SK-N-SH (cell line): ENCODE measurements at regions not wholly inside any gene's neighbourhood (a gene's known extent, or its start where the extent isn't known, plus 50 kb on each side); places are given as distances from the start of the nearest gene placed in this dataset.

Experiments used
- CTCF ChIA-PET: fragments of 300-600, 350-600 bp; formaldehyde crosslinking; extraction: SDS; loops from one replicate; lab custom pipeline; 2021; lab: Yijun Ruan, JAX
- POLR2A ChIA-PET: fragments of 350-600 bp; sonication (Branson Sonifier 250); formaldehyde crosslinking; extraction: SDS; loops from one replicate; lab custom pipeline; 2020; ENCODE audit warnings: antibody characterized with exemption, inconsistent platforms; lab: Yijun Ruan, JAX
- DNase-seq: peaks from one replicate; pipeline ENCODE4 v3.0.0; 2012
- H2AFZ ChIP-seq: fragments of 200-600 bp; sonication (generic); 2 replicates; pipeline ENCODE4 v1.8.1; 2016; ENCODE audit warnings: antibody characterized with exemption, mild to moderate bottlenecking, low read depth
- H3F3A ChIP-seq: fragments of 200-600 bp; sonication (generic); replicated peaks from 2 replicates; pipeline ENCODE3; 2016; ENCODE audit warnings: antibody characterized with exemption, mild to moderate bottlenecking; ENCODE audit not compliant: insufficient read depth
- H3K27ac ChIP-seq, 2 experiments: fragments of 200-500 bp in 1 of 2; fragments of 200-600 bp in 1 of 2; sonication (Bioruptor generic) in 1 of 2; sonication (generic), shearing (Covaris generic) in 1 of 2; 2 replicates each; pipeline versions ENCODE4 v1.5.1 to v1.6.1; 2014 to 2016; ENCODE audit warnings: low read depth in 2 of 2, inconsistent platforms in 1 of 2, low read length in 1 of 2, mild to moderate bottlenecking in 1 of 2, mixed read lengths in 1 of 2
- H3K27me3 ChIP-seq: fragments of 200-600 bp; sonication (generic), shearing (Covaris generic); 2 replicates; pipeline ENCODE4 v1.6.1; 2016; ENCODE audit warnings: mixed run types; ENCODE audit not compliant: insufficient read depth
- H3K36me3 ChIP-seq, 2 experiments: fragments of 200-500 bp in 1 of 2; fragments of 200-600 bp in 1 of 2; sonication (Bioruptor generic) in 1 of 2; sonication (generic) in 1 of 2; replicated peaks in 1 of 2; 2 replicates each; pipeline versions ENCODE3 to v1.5.1; 2014 to 2016; ENCODE audit warnings: low read length in 1 of 2, mild to moderate bottlenecking in 1 of 2; ENCODE audit not compliant: insufficient read depth in 2 of 2, control insufficient read depth in 1 of 2
- H3K4me1 ChIP-seq, 2 experiments: fragments of 200-500 bp in 1 of 2; fragments of 200-600 bp in 1 of 2; sonication (Bioruptor generic) in 1 of 2; sonication (generic), shearing (Covaris generic) in 1 of 2; 2 replicates each; pipeline versions ENCODE4 v1.5.1 to v1.6.1; 2014 to 2016; ENCODE audit warnings: low read depth in 1 of 2, low read length in 1 of 2, mixed run types in 1 of 2; ENCODE audit not compliant: insufficient read depth in 2 of 2, control insufficient read depth in 1 of 2
- H3K4me2 ChIP-seq: fragments of 200-600 bp; sonication (generic), shearing (Covaris generic); 2 replicates; pipeline ENCODE4 v1.6.1; 2017; ENCODE audit warnings: mixed run types
- H3K4me3 ChIP-seq, 2 experiments: fragments of 200-500 bp in 1 of 2; fragments of 200-600 bp in 1 of 2; sonication (Bioruptor generic) in 1 of 2; sonication (generic), shearing (Covaris generic) in 1 of 2; 2 replicates each; pipeline versions ENCODE4 v1.5.1 to v1.8.1; 2014 to 2016; ENCODE audit warnings: low read depth in 2 of 2, inconsistent platforms in 1 of 2, low read length in 1 of 2, mild to moderate bottlenecking in 1 of 2, mixed read lengths in 1 of 2, moderate library complexity in 1 of 2
- H3K79me2 ChIP-seq: fragments of 200-600 bp; sonication (generic); 2 replicates; pipeline ENCODE4 v1.8.1; 2017; ENCODE audit warnings: mild to moderate bottlenecking; ENCODE audit not compliant: insufficient read depth
- H3K9ac ChIP-seq: fragments of 200-600 bp; sonication (generic); 2 replicates; pipeline ENCODE4 v1.6.1; 2017; ENCODE audit warnings: mixed run types
- H3K9me2 ChIP-seq: fragments of 200-600 bp; sonication (generic); 2 replicates; pipeline ENCODE4 v1.6.1; 2017; ENCODE audit warnings: mixed run types
- H3K9me3 ChIP-seq: fragments of 200-600 bp; sonication (generic); 2 replicates; pipeline ENCODE4 v1.6.1; 2017; ENCODE audit warnings: mixed run types, mild to moderate bottlenecking, moderate library complexity
- H4K20me1 ChIP-seq: fragments of 200-600 bp; sonication (generic); 2 replicates; pipeline ENCODE4 v1.6.1; 2017; ENCODE audit warnings: mild to moderate bottlenecking, mixed run types; ENCODE audit not compliant: insufficient read depth
- CHD2 ChIP-seq: fragments of 150-350 bp; IDR thresholded peaks from 2 replicates; pipeline ENCODE4 v1.6.1; 2018; ENCODE audit warnings: low read length; ENCODE audit not compliant: partially characterized antibody
- CTCF ChIP-seq: fragments of 200-600 bp; sonication (generic); IDR thresholded peaks from 2 replicates; pipeline ENCODE4 v1.6.1; 2017; ENCODE audit warnings: antibody characterized with exemption, mild to moderate bottlenecking, moderate library complexity
- ELF1 ChIP-seq: IDR thresholded peaks from 2 replicates; pipeline ENCODE4 v1.4.0; 2012
- EP300 ChIP-seq, 2 experiments: IDR thresholded peaks; 2 replicates each; pipeline versions ENCODE4 v1.4.0 to v1.6.1; 2012; ENCODE audit warnings: borderline replicate concordance in 1 of 2, low read depth in 1 of 2, low read length in 1 of 2
- EZH2phosphoT487 ChIP-seq: fragments of 200-600 bp; sonication (generic); IDR thresholded peaks from 2 replicates; pipeline ENCODE4 v1.6.1; 2017; ENCODE audit warnings: low read depth, mixed run types, mild to moderate bottlenecking, antibody characterized with exemption, moderate library complexity, borderline replicate concordance
- FOSL2 ChIP-seq: IDR thresholded peaks from 2 replicates; pipeline ENCODE4 v1.4.0; 2012; ENCODE audit warnings: low read depth, mild to moderate bottlenecking, moderate library complexity, borderline replicate concordance
- GABPA ChIP-seq: IDR thresholded peaks from 2 replicates; pipeline ENCODE4 v1.4.0; 2012; ENCODE audit warnings: low read depth, mild to moderate bottlenecking
- GATA2 ChIP-seq: sonication (generic); formaldehyde crosslinking; IDR thresholded peaks from 2 replicates; pipeline ENCODE4 v1.5.0; 2020; ENCODE audit warnings: mild to moderate bottlenecking, missing genetic modification reagents
- JUND ChIP-seq: IDR thresholded peaks from 2 replicates; pipeline ENCODE4 v1.4.0; 2012
- MXI1 ChIP-seq: IDR thresholded peaks from 2 replicates; pipeline ENCODE4 v1.6.1; 2012; ENCODE audit warnings: mild to moderate bottlenecking, low read depth, low read length, improper control_type of control experiment
- PBX3 ChIP-seq: IDR thresholded peaks from 2 replicates; pipeline ENCODE4; 2012
- POLR2AphosphoS5 ChIP-seq: IDR thresholded peaks from 2 replicates; pipeline ENCODE4 v1.6.1; 2012; ENCODE audit warnings: low read depth, low read length
- REST ChIP-seq: IDR thresholded peaks from 2 replicates; pipeline ENCODE4 v1.6.1; 2012; ENCODE audit warnings: mild to moderate bottlenecking, low read depth, low read length, moderate library complexity
- RFX5 ChIP-seq: IDR thresholded peaks from 2 replicates; pipeline ENCODE4 v1.6.1; 2012; ENCODE audit warnings: mild to moderate bottlenecking, improper control_type of control experiment, low read length
- RXRA ChIP-seq: IDR thresholded peaks from 2 replicates; pipeline ENCODE4 v1.4.0; 2012; ENCODE audit warnings: low read depth, mild to moderate bottlenecking, borderline replicate concordance
- SIN3A ChIP-seq: IDR thresholded peaks from 2 replicates; pipeline ENCODE4 v1.6.1; 2012; ENCODE audit warnings: low read depth, mild to moderate bottlenecking, low read length, moderate library complexity, borderline replicate concordance
- SMC3 ChIP-seq: IDR thresholded peaks from 2 replicates; pipeline ENCODE4 v1.6.1; 2012; ENCODE audit warnings: low read depth, low read length, improper control_type of control experiment
- USF2 ChIP-seq: fragments of 150-350 bp; IDR thresholded peaks from 2 replicates; pipeline ENCODE4 v1.6.1; 2017; ENCODE audit warnings: antibody characterized with exemption, low read length, low read depth, borderline replicate concordance
- WGBS: methylation state at CpG from one replicate; pipeline ENCODE4 v1.1.6; 2017; ENCODE audit warnings: low lambda C conversion rate; 5-methylcytosine and 5-hydroxymethylcytosine counted together

GRCh38 chr7:52826515-52827265, 208.7 kb upstream of the POM121L12 start:
- Histone ChIP-seq H3K27me3 (no peaks in the 10 kb centered on the region), H3K9ac (no peak overlapping the region), H3K36me3 (no peaks in the 10 kb centered on the region), H2AFZ (no peak overlapping the region), H3K4me2 (no peak overlapping the region), H3K9me3 (peaks cover 10% of the 10 kb centered on the region; the same call in 1 of the 2 replicates), H3K9me2 (no peaks in the 10 kb centered on the region), H3F3A (no peaks in the 10 kb centered on the region), H4K20me1 (no peaks in the 10 kb centered on the region), H3K79me2 (no peaks in the 10 kb centered on the region), H3K4me3 (no peak overlapping the region), H3K4me1 (no peaks in the 10 kb centered on the region), H3K27ac (no peak overlapping the region)
- ChIA-PET POLR2A (no interaction called here), CTCF (no interaction called here)
- 18% methylated on average over 6 of the region's 6 CpGs for WGBS
- DNase-seq = no peak
- TF ChIP-seq GATA2 (CRISPR knock-in tag) (no peak), RXRA (no peak), RFX5 (no peak), SMC3 (no peak), ELF1 (no peak), FOSL2 (no peak), CHD2 (no peak), REST (no peak), MXI1 (no peak), CTCF (no peak), JUND (no peak)

GRCh38 chr7:52825611-52826010, 209.8 kb upstream of the POM121L12 start:
- Histone ChIP-seq H3K9me3 (peaks cover 14% of the 10 kb centered on the region; the same call in 1 of the 2 replicates), H3K4me1 (no peaks in the 10 kb centered on the region), H3K27ac (no peak overlapping the region), H3K36me3 (no peaks in the 10 kb centered on the region), H3K4me3 (no peak overlapping the region), H3F3A (no peaks in the 10 kb centered on the region), H3K4me2 (no peak overlapping the region), H4K20me1 (no peaks in the 10 kb centered on the region), H2AFZ (no peak overlapping the region), H3K9me2 (no peaks in the 10 kb centered on the region), H3K9ac (no peak overlapping the region), H3K79me2 (no peaks in the 10 kb centered on the region), H3K27me3 (no peaks in the 10 kb centered on the region)
- no peak for TF ChIP-seq GABPA
- no peak for TF ChIP-seq PBX3
- no peak for TF ChIP-seq USF2
- no peak for TF ChIP-seq SMC3
- TF ChIP-seq RXRA = no peak
- TF ChIP-seq EZH2phosphoT487 = no peak
- no peak for TF ChIP-seq EP300 (IDR thresholded peaks at IDR 0.05; ENCODE audit: borderline replicate concordance in 1 of 2, low read depth in 1 of 2, low read length in 1 of 2)
- TF ChIP-seq POLR2AphosphoS5 = no peak
- TF ChIP-seq SIN3A = no peak
- 23% methylated on average over 3 of the region's 3 CpGs for WGBS
- POLR2A ChIA-PET = no interaction called here
- no peak for DNase-seq
- CTCF ChIA-PET = interaction anchor here (1.0 kb wide), 1 partner anchor 59 kb away, joined by 6 read pairs; no protein-coding TSS in a partner anchor
